Neural cell (in vitro differentiated cells): ENCODE measurements at regions not wholly inside any gene's neighbourhood (a gene's known extent, or its start where the extent isn't known, plus 50 kb on each side); places are given as distances from the start of the nearest gene placed in this dataset.

ENCODE experiments used
- H2AFZ ChIP-seq: fragments of 200-600, 300-800 bp; sonication (generic), shearing (Covaris generic); 2 replicates; pipeline ENCODE4 v1.6.0; 2014; ENCODE audit warnings: low read depth, mild to moderate bottlenecking, antibody characterized with exemption, low read length, moderate library complexity
- H3F3A ChIP-seq: fragments of 200-600 bp; shearing (Covaris generic); 2 replicates; pipeline ENCODE4 v1.6.1; 2016; ENCODE audit warnings: mild to moderate bottlenecking, moderate library complexity, mixed read lengths, antibody characterized with exemption, low read length; ENCODE audit not compliant: insufficient read depth, poor library complexity, severe bottlenecking
- H3K27ac ChIP-seq: fragments of 200-600, 300-800 bp; sonication (generic), shearing (Covaris generic); 2 replicates; pipeline ENCODE4 v1.5.1; 2014; ENCODE audit warnings: mild to moderate bottlenecking, low read length, moderate library complexity
- H3K27me3 ChIP-seq: fragments of 300-800, 200-600 bp; sonication (generic), shearing (Covaris generic); 2 replicates; pipeline ENCODE4 v1.6.0; 2014; ENCODE audit warnings: mild to moderate bottlenecking, low read depth, low read length, moderate library complexity; ENCODE audit not compliant: insufficient read depth
- H3K36me3 ChIP-seq: fragments of 300-800, 200-600 bp; sonication (generic), shearing (Covaris generic); 2 replicates; pipeline ENCODE4 v1.5.1; 2014; ENCODE audit warnings: mild to moderate bottlenecking, antibody characterized with exemption, low read length, moderate library complexity; ENCODE audit not compliant: insufficient read depth
- H3K4me2 ChIP-seq: fragments of 300-800, 200-600 bp; sonication (generic), shearing (Covaris generic); 2 replicates; pipeline ENCODE4 v1.6.0; 2014; ENCODE audit warnings: mild to moderate bottlenecking, low read length
- H3K4me3 ChIP-seq: fragments of 300-800, 200-600 bp; sonication (generic), shearing (Covaris generic); 2 replicates; pipeline ENCODE4 v1.5.1; 2014; ENCODE audit warnings: mild to moderate bottlenecking, low read length, moderate library complexity
- H3K79me2 ChIP-seq: fragments of 200-600 bp; shearing (Covaris generic); replicated peaks from 2 replicates; pipeline ENCODE4 v1.6.0; 2014; ENCODE audit warnings: mild to moderate bottlenecking, low read length, moderate library complexity; ENCODE audit not compliant: insufficient read depth
- H3K9ac ChIP-seq: fragments of 300-800, 200-600 bp; sonication (generic), shearing (Covaris generic); 2 replicates; pipeline ENCODE4 v1.6.1; 2016; ENCODE audit warnings: mild to moderate bottlenecking, low read length, mixed read lengths
- H3K9me2 ChIP-seq: fragments of 200-600 bp; shearing (Covaris generic); 2 replicates; pipeline ENCODE4 v1.6.1; 2016; ENCODE audit warnings: mild to moderate bottlenecking, low read length, mixed read lengths; ENCODE audit not compliant: insufficient read depth
- H3K9me3 ChIP-seq: fragments of 200-600, 300-800 bp; sonication (generic), shearing (Covaris generic); 2 replicates; pipeline ENCODE4 v1.6.1; 2016; ENCODE audit warnings: mild to moderate bottlenecking, mixed run types, low read length, moderate library complexity, mixed read lengths
- H4K20me1 ChIP-seq: fragments of 200-600 bp; shearing (Covaris generic); 2 replicates; pipeline ENCODE4 v1.6.1; 2016; ENCODE audit warnings: mild to moderate bottlenecking, mixed run types; ENCODE audit not compliant: insufficient read depth
- EP300 ChIP-seq: fragments of 450-650 bp; conservative IDR thresholded peaks from 2 replicates; pipeline ENCODE4 v1.6.1; 2014; ENCODE audit warnings: antibody characterized with exemption, mild to moderate bottlenecking, moderate library complexity; ENCODE audit not compliant: poor library complexity, severe bottlenecking
- EZH2 ChIP-seq: fragments of 200-600, 300-800 bp; shearing (Covaris generic), sonication (generic); IDR thresholded peaks from 2 replicates; pipeline ENCODE4 v1.6.1; 2014; ENCODE audit warnings: antibody characterized with exemption, low read length, borderline replicate concordance, mild to moderate bottlenecking; ENCODE audit not compliant: insufficient read depth, poor library complexity, severe bottlenecking
- MXI1 ChIP-seq: fragments of 450-650 bp; conservative IDR thresholded peaks from 2 replicates; pipeline ENCODE4 v1.6.1; 2014; ENCODE audit warnings: antibody characterized with exemption, mild to moderate bottlenecking; ENCODE audit not compliant: poor library complexity, severe bottlenecking
- POLR2AphosphoS5 ChIP-seq: IDR thresholded peaks from 2 replicates; pipeline ENCODE4 v1.6.1; 2012
- RAD21 ChIP-seq: fragments of 450-650 bp; conservative IDR thresholded peaks from 2 replicates; pipeline ENCODE4 v1.6.1; 2014; ENCODE audit warnings: antibody characterized with exemption, mild to moderate bottlenecking, moderate library complexity
- SMC3 ChIP-seq: fragments of 450-650 bp; conservative IDR thresholded peaks from 2 replicates; pipeline ENCODE4 v1.6.1; 2014; ENCODE audit warnings: antibody characterized with exemption, mild to moderate bottlenecking, moderate library complexity; ENCODE audit not compliant: poor library complexity
- TAF1 ChIP-seq: IDR thresholded peaks from 2 replicates; pipeline ENCODE4 v1.6.1; 2012; ENCODE audit warnings: low read depth
- TF ChIP-seq, protein P1 (sequence below): fragments of 450-650 bp; IDR thresholded peaks from 2 replicates; pipeline ENCODE4 v1.5.1; 2014; ENCODE audit warnings: antibody characterized with exemption, mild to moderate bottlenecking, moderate library complexity; ENCODE audit not compliant: poor library complexity, severe bottlenecking
- TF ChIP-seq, protein P2 (sequence below): IDR thresholded peaks from 2 replicates; pipeline ENCODE4 v1.6.1; 2012; ENCODE audit warnings: borderline replicate concordance

DNA sequence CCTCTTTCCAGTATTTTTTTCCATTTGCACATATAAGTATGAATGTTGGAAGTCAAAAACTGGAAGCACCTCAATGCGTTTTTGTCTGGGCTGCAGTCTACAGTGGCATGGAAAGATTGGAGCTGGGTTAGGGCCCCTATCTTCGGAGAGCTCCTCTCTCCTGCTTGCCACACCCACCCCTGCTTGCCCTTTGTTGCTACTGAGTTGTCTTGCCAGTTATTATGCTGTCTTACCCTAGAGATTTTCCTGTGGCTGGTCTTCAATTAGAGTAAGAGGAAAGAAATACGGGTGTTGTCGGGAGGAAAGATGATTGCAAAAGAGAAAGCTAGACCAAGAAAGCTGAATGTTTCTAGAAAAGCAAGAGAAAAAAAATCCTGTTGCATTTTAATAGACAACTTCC, 228.9 kb upstream of the CELF2 start:
- Histone ChIP-seq H3K9me3 (no peaks in the 10 kb centered on the region), H3K79me2 (no peaks in the 10 kb centered on the region), H3K9me2 (no peaks in the 10 kb centered on the region), H3K4me2 (no peak overlapping the region), H3K27me3 (no peaks in the 10 kb centered on the region), H3F3A (no peaks in the 10 kb centered on the region), H4K20me1 (no peaks in the 10 kb centered on the region), H3K9ac (no peak overlapping the region), H3K4me3 (no peak overlapping the region), H2AFZ (no peak overlapping the region), H3K36me3 (no peaks in the 10 kb centered on the region), H3K27ac (no peak overlapping the region)
- TF ChIP-seq, protein P1, sequence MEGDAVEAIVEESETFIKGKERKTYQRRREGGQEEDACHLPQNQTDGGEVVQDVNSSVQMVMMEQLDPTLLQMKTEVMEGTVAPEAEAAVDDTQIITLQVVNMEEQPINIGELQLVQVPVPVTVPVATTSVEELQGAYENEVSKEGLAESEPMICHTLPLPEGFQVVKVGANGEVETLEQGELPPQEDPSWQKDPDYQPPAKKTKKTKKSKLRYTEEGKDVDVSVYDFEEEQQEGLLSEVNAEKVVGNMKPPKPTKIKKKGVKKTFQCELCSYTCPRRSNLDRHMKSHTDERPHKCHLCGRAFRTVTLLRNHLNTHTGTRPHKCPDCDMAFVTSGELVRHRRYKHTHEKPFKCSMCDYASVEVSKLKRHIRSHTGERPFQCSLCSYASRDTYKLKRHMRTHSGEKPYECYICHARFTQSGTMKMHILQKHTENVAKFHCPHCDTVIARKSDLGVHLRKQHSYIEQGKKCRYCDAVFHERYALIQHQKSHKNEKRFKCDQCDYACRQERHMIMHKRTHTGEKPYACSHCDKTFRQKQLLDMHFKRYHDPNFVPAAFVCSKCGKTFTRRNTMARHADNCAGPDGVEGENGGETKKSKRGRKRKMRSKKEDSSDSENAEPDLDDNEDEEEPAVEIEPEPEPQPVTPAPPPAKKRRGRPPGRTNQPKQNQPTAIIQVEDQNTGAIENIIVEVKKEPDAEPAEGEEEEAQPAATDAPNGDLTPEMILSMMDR, result no peak
- no peak for TF ChIP-seq POLR2AphosphoS5
- TF ChIP-seq, protein P2, sequence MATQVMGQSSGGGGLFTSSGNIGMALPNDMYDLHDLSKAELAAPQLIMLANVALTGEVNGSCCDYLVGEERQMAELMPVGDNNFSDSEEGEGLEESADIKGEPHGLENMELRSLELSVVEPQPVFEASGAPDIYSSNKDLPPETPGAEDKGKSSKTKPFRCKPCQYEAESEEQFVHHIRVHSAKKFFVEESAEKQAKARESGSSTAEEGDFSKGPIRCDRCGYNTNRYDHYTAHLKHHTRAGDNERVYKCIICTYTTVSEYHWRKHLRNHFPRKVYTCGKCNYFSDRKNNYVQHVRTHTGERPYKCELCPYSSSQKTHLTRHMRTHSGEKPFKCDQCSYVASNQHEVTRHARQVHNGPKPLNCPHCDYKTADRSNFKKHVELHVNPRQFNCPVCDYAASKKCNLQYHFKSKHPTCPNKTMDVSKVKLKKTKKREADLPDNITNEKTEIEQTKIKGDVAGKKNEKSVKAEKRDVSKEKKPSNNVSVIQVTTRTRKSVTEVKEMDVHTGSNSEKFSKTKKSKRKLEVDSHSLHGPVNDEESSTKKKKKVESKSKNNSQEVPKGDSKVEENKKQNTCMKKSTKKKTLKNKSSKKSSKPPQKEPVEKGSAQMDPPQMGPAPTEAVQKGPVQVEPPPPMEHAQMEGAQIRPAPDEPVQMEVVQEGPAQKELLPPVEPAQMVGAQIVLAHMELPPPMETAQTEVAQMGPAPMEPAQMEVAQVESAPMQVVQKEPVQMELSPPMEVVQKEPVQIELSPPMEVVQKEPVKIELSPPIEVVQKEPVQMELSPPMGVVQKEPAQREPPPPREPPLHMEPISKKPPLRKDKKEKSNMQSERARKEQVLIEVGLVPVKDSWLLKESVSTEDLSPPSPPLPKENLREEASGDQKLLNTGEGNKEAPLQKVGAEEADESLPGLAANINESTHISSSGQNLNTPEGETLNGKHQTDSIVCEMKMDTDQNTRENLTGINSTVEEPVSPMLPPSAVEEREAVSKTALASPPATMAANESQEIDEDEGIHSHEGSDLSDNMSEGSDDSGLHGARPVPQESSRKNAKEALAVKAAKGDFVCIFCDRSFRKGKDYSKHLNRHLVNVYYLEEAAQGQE, result no peak
- no peak for TF ChIP-seq EZH2
- no peak for TF ChIP-seq EP300
- TF ChIP-seq MXI1, result no peak
- TF ChIP-seq TAF1, result no peak
- TF ChIP-seq SMC3, result no peak
- TF ChIP-seq RAD21, result no peak

DNA sequence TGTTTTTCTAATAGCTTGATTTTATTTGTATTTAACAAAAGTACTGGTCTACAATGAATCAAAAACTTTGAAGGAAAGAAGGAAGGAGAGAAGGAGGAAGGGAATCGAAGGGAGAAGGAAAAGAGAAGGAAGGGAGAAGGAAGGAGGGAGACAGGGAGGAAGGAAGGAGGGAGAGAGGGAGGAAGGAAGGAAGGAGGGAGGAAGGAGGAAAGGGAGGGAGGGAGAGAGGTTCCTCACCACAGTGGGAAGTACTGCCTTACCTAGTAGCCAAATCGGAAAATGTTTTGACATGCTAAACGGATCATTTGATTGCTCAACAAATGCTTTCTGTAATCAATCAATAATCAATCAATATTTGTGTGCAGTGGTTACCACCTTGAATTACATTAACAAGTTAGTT, 225.8 kb upstream of the CELF2 start:
- Histone ChIP-seq H3K36me3 (no peaks in the 10 kb centered on the region), H3K9ac (no peak overlapping the region), H2AFZ (no peak overlapping the region), H3K27me3 (no peaks in the 10 kb centered on the region), H4K20me1 (no peaks in the 10 kb centered on the region), H3K79me2 (no peaks in the 10 kb centered on the region), H3K9me3 (no peaks in the 10 kb centered on the region), H3K4me2 (no peak overlapping the region), H3K9me2 (no peaks in the 10 kb centered on the region), H3F3A (no peaks in the 10 kb centered on the region), H3K27ac (no peak overlapping the region), H3K4me3 (no peak overlapping the region)
- TF ChIP-seq SMC3, result no peak
- no peak for TF ChIP-seq POLR2AphosphoS5
- no peak for TF ChIP-seq MXI1
- no peak for TF ChIP-seq TAF1
- TF ChIP-seq, protein P1, result no peak
- TF ChIP-seq, protein P2, result no peak
- no peak for TF ChIP-seq EP300
- no peak for TF ChIP-seq RAD21
- TF ChIP-seq EZH2, result no peak
